Adrenal gland (tissue), 9 donors: ENCODE measurements at regions not wholly inside any gene's neighbourhood (a gene's known extent, or its start where the extent isn't known, plus 50 kb on each side); places are given as distances from the start of the nearest gene placed in this dataset.
"Not testable (repeated sequence)": the region's sequence is repeated elsewhere in the genome, so short reads cannot be mapped to it uniquely, and the experiment has no call there.

Experiments used
- DNase-seq, 7 donors: peaks; one replicate each; pipeline ENCODE4 v3.0.0-alpha.2; 2019 to 2020
- H3K27ac ChIP-seq, 5 donors: fragments of 200-600 bp; sonication (generic) in 4 of 5; 1 replicate in 3 of 5; 2 replicates in 2 of 5; pipeline versions ENCODE4 v1.5.1 to v1.8.0; 2016 to 2020; ENCODE audit warnings: mild to moderate bottlenecking in 1 of 5
- H3K27me3 ChIP-seq: fragments of 200-600 bp; 2 replicates; pipeline ENCODE4 v1.8.0; 2021
- H3K36me3 ChIP-seq, 2 donors: fragments of 200-600 bp; replicated peaks in 1 of 2; 1 replicate in 1 of 2; 2 replicates in 1 of 2; pipeline versions ENCODE4 v1.5.1 to v1.8.0; 2018 to 2022
- H3K4me1 ChIP-seq, 2 donors: fragments of 200-600 bp; replicated peaks in 1 of 2; 1 replicate in 1 of 2; 2 replicates in 1 of 2; pipeline versions ENCODE4 v1.5.1 to v1.8.0; 2018 to 2021
- H3K4me3 ChIP-seq, 4 donors: fragments of 200-600 bp; sonication (generic) in 3 of 4; one replicate each; pipeline ENCODE4 v1.5.1; 2016 to 2018
- H3K9me3 ChIP-seq, 3 donors: fragments of 200-600 bp; sonication (generic) in 1 of 3; replicated peaks in 1 of 3; 1 replicate in 2 of 3; 2 replicates in 1 of 3; pipeline versions ENCODE4 v1.5.1 to v1.8.0; 2016 to 2021
- CTCF ChIP-seq, 6 experiments: fragments of 450-650 bp in 4 of 6; fragments of 200-600 bp in 2 of 6; sonication (generic) in 1 of 6; IDR thresholded peaks; 1 replicate in 5 of 6; 2 replicates in 1 of 6; pipeline versions ENCODE4 v1.5.1 to v1.8.0; 2016 to 2021; ENCODE audit warnings: antibody characterized with exemption in 6 of 6, mild to moderate bottlenecking in 2 of 6, moderate library complexity in 1 of 6
- POLR2A ChIP-seq, 2 donors: fragments of 450-650 bp; IDR thresholded peaks; one replicate each; pipeline ENCODE4 v1.6.1; 2017; ENCODE audit warnings: antibody characterized with exemption in 2 of 2, mild to moderate bottlenecking in 2 of 2, moderate library complexity in 1 of 2
- WGBS, 4 donors: extraction: QIAGEN DNeasy Blood & Tissue Kit in 2 of 4; methylation state at CpG; one replicate each; pipeline versions ENCODE4 v1.1.5 to v1.1.7; 2013 to 2017; 5-methylcytosine and 5-hydroxymethylcytosine counted together
- intact Hi-C, 2 donors: fragments of 100-400 bp; cut with DNase I; formaldehyde crosslinking; loops; one replicate each; pipeline versions ENCODE4 v1.14.1 to v1.15.0; 2022 to 2023
- donor health status: healthy with polysubstance abuse.
- donor health status: Bipolar disorder and iron deficiency.
- donor health status: DM: yes; HTN: yes; CAD: no.
- donor health status: DM: no; HTN: no; CAD: no.
- donor health status: DM: no; HTN: no; CAD: no.

- H3K4me3 ChIP-seq, result no peak overlapping the region
- WGBS, 4 donors, result 85 to 92% (median 89%) methylated on average over 9 of the region's 9 CpGs
- no peaks in the 10 kb centered on the region for H3K36me3 ChIP-seq
- TF ChIP-seq CTCF (IDR thresholded peaks at IDR 0.05) (no peak), POLR2A (IDR thresholded peaks at IDR 0.05) (no peak)
- H3K4me1 ChIP-seq, result no peaks in the 10 kb centered on the region
- H3K27me3 ChIP-seq, result no peaks in the 10 kb centered on the region
- H3K9me3 ChIP-seq, result no peaks in the 10 kb centered on the region
- no peak for DNase-seq
- intact Hi-C loops, result no loop called here
- no peak overlapping the region for H3K27ac ChIP-seq
Measured at GRCh38 chr2:201551901-201552300, 91.4 kb downstream of the TMEM237 start.

GRCh38 chr2:201546576-201546975 is 95.0 kb downstream of the STRADB start:
- intact Hi-C loops, result no loop called here
- Histone ChIP-seq H3K27ac (no peak overlapping the region), H3K9me3 (no peaks in the 10 kb centered on the region), H3K36me3 (no peaks in the 10 kb centered on the region), H3K4me3 (no peak overlapping the region), H3K27me3 (no peaks in the 10 kb centered on the region), H3K4me1 (no peaks in the 10 kb centered on the region)
- TF ChIP-seq POLR2A (IDR thresholded peaks at IDR 0.05) (no peak), CTCF (IDR thresholded peaks at IDR 0.05) (no peak)
- no peak for DNase-seq
- 54 to 83% (median 80%) methylated on average over 3 of the region's 3 CpGs for WGBS, 4 donors

- Histone ChIP-seq H3K4me1 (no peaks in the 10 kb centered on the region), H3K36me3 (no peaks in the 10 kb centered on the region), H3K4me3 (no peak overlapping the region), H3K9me3 (no peaks in the 10 kb centered on the region), H3K27me3 (no peaks in the 10 kb centered on the region), H3K27ac (no peak overlapping the region)
- TF ChIP-seq CTCF (IDR thresholded peaks at IDR 0.05), result no peak
- TF ChIP-seq POLR2A (IDR thresholded peaks at IDR 0.05), result no peak
- DNase-seq, result no peak
- intact Hi-C loops, result no loop called here
Measured at GRCh38 chr2:201542291-201542690, 90.8 kb downstream of the STRADB start.

- H3K27me3 ChIP-seq, intact Hi-C loops, H3K4me3 ChIP-seq, H3K36me3 ChIP-seq, H3K27ac ChIP-seq, H3K9me3 ChIP-seq, H3K4me1 ChIP-seq, DNase-seq: not testable (repeated sequence)
- 55 to 76% (median 65%) methylated on average over 3 of the region's 3 CpGs for WGBS, 4 donors
Measured at GRCh38 chr2:201539271-201539670, 87.7 kb downstream of the STRADB start.

GRCh38 chr2:201538025-201538424 is 86.5 kb downstream of the STRADB start:
- Histone ChIP-seq H3K4me1 (no peaks in the 10 kb centered on the region), H3K36me3 (no peaks in the 10 kb centered on the region), H3K27me3 (no peaks in the 10 kb centered on the region), H3K27ac (no peak overlapping the region), H3K9me3 (no peaks in the 10 kb centered on the region), H3K4me3 (no peak overlapping the region)
- 80 to 89% (median 84%) methylated on average over 1 of the region's 1 CpG for WGBS, 4 donors
- no peak for DNase-seq
- TF ChIP-seq CTCF (IDR thresholded peaks at IDR 0.05), result no peak
- no peak for TF ChIP-seq POLR2A (IDR thresholded peaks at IDR 0.05)
- intact Hi-C loops, result no loop called here
